ENCODE measurements at regions not wholly inside any gene's neighbourhood (a gene's known extent, or its start where the extent isn't known, plus 50 kb on each side); places are given as distances from the start of the nearest gene placed in this dataset.

DNA sequence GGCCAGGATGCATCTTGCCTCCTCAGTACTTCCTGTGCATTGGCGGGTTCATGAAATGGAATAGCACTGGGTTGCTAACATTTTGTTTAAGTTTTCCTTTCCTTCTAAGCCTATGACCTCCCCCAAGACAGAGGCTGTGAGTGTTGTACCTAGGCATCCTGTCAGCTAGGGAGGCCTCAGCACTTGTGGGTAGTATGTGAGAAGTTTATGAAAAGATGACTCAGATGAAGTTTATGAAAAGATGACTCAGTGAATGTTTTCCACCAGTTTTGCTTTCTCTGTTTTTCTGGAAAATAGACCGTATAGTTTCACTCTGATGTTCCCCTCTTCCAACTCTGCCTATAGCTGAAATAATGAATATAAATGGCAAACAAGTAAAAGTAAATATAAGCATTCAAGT lies 412.9 kb downstream of the TMEM182 start:
- no peak for DNase-seq (ENCODE audit: low read depth, low spot score)
- Histone ChIP-seq H3K9me3 (replicated peaks; ENCODE audit: control insufficient read depth, insufficient read depth, low read length) (peaks cover 3% of the 10 kb centered on the region), H3K79me2 (ENCODE audit: control insufficient read depth, insufficient read depth, low read length) (no peaks in the 10 kb centered on the region), H3K27me3 (ENCODE audit: control insufficient read depth in 2 of 2, insufficient read depth in 2 of 2, low read length in 2 of 2) (no peaks in the 10 kb centered on the region), H3K27ac (ENCODE audit: insufficient read depth, low read depth, low read length) (no peak overlapping the region), H4K20me1 (replicated peaks; ENCODE audit: control insufficient read depth, extremely low read depth, insufficient read depth, low read length) (no peaks in the 10 kb centered on the region), H3K4me3 (replicated peaks in 1 of 3; ENCODE audit: insufficient read depth in 1 of 3, low read depth in 1 of 3, low read length in 3 of 3) (no peak overlapping the region), H3K4me1 (ENCODE audit: control insufficient read depth, extremely low read depth, insufficient read depth, low read length) (no peaks in the 10 kb centered on the region), H2AFZ (ENCODE audit: low read depth, low read length) (no peak overlapping the region), H3K4me2 (ENCODE audit: insufficient read depth, low read length) (no peak overlapping the region), H3K9ac (replicated peaks; ENCODE audit: extremely low read depth, insufficient read depth, low read length) (no peak overlapping the region), H3K9me1 (replicated peaks; ENCODE audit: control insufficient read depth, extremely low read depth, insufficient read depth, low read length) (no peaks in the 10 kb centered on the region), H3K36me3 (ENCODE audit: control insufficient read depth in 2 of 2, extremely low read depth in 1 of 2, insufficient read depth in 2 of 2, low read length in 2 of 2) (no peaks in the 10 kb centered on the region)
- ChIA-PET CTCF (no interaction called here), POLR2A (no interaction called here)
- no TSS peak for BruUV-seq (replicated peaks)
- TF ChIP-seq, protein P1, sequence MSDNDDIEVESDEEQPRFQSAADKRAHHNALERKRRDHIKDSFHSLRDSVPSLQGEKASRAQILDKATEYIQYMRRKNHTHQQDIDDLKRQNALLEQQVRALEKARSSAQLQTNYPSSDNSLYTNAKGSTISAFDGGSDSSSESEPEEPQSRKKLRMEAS (IDR thresholded peaks at IDR 0.05; ENCODE audit: insufficient read depth, insufficient read length): no peak
- TF ChIP-seq GATA2 (IDR thresholded peaks at IDR 0.05; ENCODE audit: insufficient read depth, insufficient read length, low read depth, low read length): no peak
- no peak for TF ChIP-seq MYC (IDR thresholded peaks at IDR 0.05; ENCODE audit: low read depth, low read length)
- TF ChIP-seq, protein P2, sequence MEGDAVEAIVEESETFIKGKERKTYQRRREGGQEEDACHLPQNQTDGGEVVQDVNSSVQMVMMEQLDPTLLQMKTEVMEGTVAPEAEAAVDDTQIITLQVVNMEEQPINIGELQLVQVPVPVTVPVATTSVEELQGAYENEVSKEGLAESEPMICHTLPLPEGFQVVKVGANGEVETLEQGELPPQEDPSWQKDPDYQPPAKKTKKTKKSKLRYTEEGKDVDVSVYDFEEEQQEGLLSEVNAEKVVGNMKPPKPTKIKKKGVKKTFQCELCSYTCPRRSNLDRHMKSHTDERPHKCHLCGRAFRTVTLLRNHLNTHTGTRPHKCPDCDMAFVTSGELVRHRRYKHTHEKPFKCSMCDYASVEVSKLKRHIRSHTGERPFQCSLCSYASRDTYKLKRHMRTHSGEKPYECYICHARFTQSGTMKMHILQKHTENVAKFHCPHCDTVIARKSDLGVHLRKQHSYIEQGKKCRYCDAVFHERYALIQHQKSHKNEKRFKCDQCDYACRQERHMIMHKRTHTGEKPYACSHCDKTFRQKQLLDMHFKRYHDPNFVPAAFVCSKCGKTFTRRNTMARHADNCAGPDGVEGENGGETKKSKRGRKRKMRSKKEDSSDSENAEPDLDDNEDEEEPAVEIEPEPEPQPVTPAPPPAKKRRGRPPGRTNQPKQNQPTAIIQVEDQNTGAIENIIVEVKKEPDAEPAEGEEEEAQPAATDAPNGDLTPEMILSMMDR (IDR thresholded peaks at IDR 0.05; ENCODE audit: extremely low read depth in 1 of 2, insufficient read depth in 1 of 2, low read depth in 1 of 2, low read length in 2 of 2): no peak
- no peak for TF ChIP-seq JUN (IDR thresholded peaks at IDR 0.05; ENCODE audit: borderline replicate concordance, insufficient read depth, insufficient read length, low read depth)
- TF ChIP-seq EZH2 (IDR thresholded peaks at IDR 0.05; ENCODE audit: borderline replicate concordance, low read depth, low read length, severe bottlenecking): no peak
- no peak for TF ChIP-seq POLR2AphosphoS5 (IDR thresholded peaks at IDR 0.05; ENCODE audit: insufficient read depth, low read depth, low read length)
- TF ChIP-seq POLR2A (IDR thresholded peaks at IDR 0.05; ENCODE audit: low read depth, low read length): no peak
- no peak for TF ChIP-seq FOS (IDR thresholded peaks at IDR 0.05; ENCODE audit: borderline replicate concordance, insufficient read depth, low read length)
- no peak for FAIRE-seq
- intact Hi-C loops (cut with micrococcal nuclease): no loop called here
- dilution Hi-C loops (cut with MboI; ENCODE audit: extremely low pct_ligation_motif_present, low sequenced_read_pairs): no loop called here

Data from endothelial cell of umbilical vein (primary cell).